Karpas-422 (cell line): ENCODE measurements at regions not wholly inside any gene's neighbourhood (a gene's known extent, or its start where the extent isn't known, plus 50 kb on each side); places are given as distances from the start of the nearest gene placed in this dataset.
A peak's percentile ranks its signal among the peaks of the same experiment; 100 is the strongest.

Experiments used
- DNase-seq: peaks from one replicate; pipeline ENCODE4 v3.0.0-alpha.2; 2015
- H2AFZ ChIP-seq: fragments of 200-600 bp; sonication (generic); 2 replicates; pipeline ENCODE4 v1.6.1; 2014; ENCODE audit warnings: antibody characterized with exemption, low read length, mixed read lengths
- H3K27ac ChIP-seq: fragments of 200-600 bp; sonication (generic); 2 replicates; pipeline ENCODE4 v1.5.1; 2014; ENCODE audit warnings: mild to moderate bottlenecking, low read length, moderate library complexity
- H3K27me3 ChIP-seq: fragments of 200-600 bp; sonication (generic); 2 replicates; pipeline ENCODE4 v1.6.1; 2014; ENCODE audit warnings: low read length, mixed read lengths
- H3K36me3 ChIP-seq: fragments of 200-600 bp; sonication (generic); 2 replicates; pipeline ENCODE4 v1.6.1; 2014; ENCODE audit warnings: low read length, mixed read lengths; ENCODE audit not compliant: insufficient read depth
- H3K4me1 ChIP-seq: fragments of 200-600 bp; sonication (generic); 2 replicates; pipeline ENCODE4 v1.6.1; 2014; ENCODE audit warnings: mild to moderate bottlenecking, low read length, mixed read lengths
- H3K4me2 ChIP-seq: fragments of 200-600 bp; sonication (generic); 2 replicates; pipeline ENCODE4 v1.6.1; 2014; ENCODE audit warnings: low read length, low read depth, mild to moderate bottlenecking; ENCODE audit not compliant: poor library complexity, severe bottlenecking
- H3K4me3 ChIP-seq: fragments of 200-600 bp; sonication (generic); 2 replicates; pipeline ENCODE4 v1.5.1; 2014; ENCODE audit warnings: mild to moderate bottlenecking, antibody characterized with exemption, low read length, mixed read lengths
- H3K79me2 ChIP-seq: fragments of 200-600 bp; sonication (generic); 2 replicates; pipeline ENCODE4 v1.6.1; 2014; ENCODE audit warnings: mild to moderate bottlenecking, low read length, mixed read lengths
- H3K9ac ChIP-seq: fragments of 200-600 bp; sonication (generic); 2 replicates; pipeline ENCODE4 v1.6.0; 2014; ENCODE audit warnings: low read length
- H3K9me2 ChIP-seq: fragments of 200-600 bp; sonication (generic), shearing (Covaris generic); replicated peaks from 2 replicates; pipeline ENCODE4 v1.6.0; 2014; ENCODE audit warnings: mild to moderate bottlenecking, low read length, moderate library complexity; ENCODE audit not compliant: insufficient read depth
- H3K9me3 ChIP-seq: fragments of 300-700, 200-600 bp; sonication (generic); 2 replicates; pipeline ENCODE4 v1.6.1; 2014; ENCODE audit warnings: low read length, mixed read lengths
- H4K20me1 ChIP-seq: fragments of 200-600 bp; sonication (generic); 2 replicates; pipeline ENCODE4 v1.6.1; 2014; ENCODE audit warnings: mild to moderate bottlenecking, antibody characterized with exemption, low read length, low read depth; ENCODE audit not compliant: insufficient read depth

DNA sequence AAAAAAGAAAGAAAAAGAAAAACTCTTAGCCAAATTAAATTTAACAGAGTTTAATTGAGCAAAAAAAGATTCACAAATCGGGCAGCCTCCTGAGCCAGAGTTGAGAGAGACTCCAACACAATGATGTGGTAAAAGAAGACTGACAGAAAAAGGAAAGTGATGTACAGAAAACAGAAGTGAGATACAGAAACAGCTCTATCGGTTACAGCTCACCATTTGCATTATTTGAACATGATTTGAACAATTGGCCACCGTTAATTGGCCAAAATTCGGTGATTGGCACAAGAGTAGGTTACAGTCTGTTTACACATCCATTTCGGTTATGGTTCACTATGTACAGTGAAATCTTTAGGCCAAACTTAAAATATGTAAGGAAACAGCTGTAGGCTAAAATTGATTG lies 117.7 kb downstream of the SPTSSA start:
- no peaks in the 10 kb centered on the region for H3K79me2 ChIP-seq
- no peaks in the 10 kb centered on the region for H3K9me3 ChIP-seq
- H4K20me1 ChIP-seq = no peaks in the 10 kb centered on the region
- no peak overlapping the region for H3K4me2 ChIP-seq
- DNase-seq = no peak
- H3K4me1 ChIP-seq = no peaks in the 10 kb centered on the region
- no peaks in the 10 kb centered on the region for H3K9me2 ChIP-seq
- H3K9ac ChIP-seq = no peak overlapping the region
- H3K4me3 ChIP-seq = no peak overlapping the region
- H3K27ac ChIP-seq = no peak overlapping the region
- H2AFZ ChIP-seq = no peak overlapping the region
- H3K27me3 ChIP-seq = no peaks in the 10 kb centered on the region
- no peaks in the 10 kb centered on the region for H3K36me3 ChIP-seq

DNA sequence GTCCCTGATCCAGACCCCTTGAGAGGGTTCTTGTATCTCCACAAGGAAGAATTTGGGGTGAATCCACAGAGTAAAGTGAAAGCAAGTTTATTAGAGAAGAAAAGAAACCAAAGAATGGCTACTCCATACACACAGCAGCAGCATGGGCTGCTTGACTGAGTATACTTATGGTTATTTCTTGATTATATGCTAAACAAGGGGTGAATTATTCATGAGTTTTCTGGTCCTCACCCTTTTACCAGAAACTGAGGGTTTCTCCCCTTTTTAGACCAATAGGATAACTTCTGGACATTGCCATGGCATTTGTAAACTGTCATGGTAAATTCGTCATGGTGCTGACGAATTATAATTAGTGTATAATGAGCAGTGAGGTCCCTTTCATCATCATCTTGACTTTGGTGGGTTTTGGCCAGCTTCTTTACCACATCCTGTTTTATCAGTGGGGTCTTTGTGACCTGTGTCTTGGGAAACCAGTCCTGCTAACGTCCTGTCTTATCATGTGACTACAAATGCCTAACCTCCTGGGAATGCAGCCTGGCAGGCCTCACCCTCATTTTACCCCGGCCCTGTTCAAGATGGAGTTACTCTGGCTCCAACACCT lies 121.9 kb downstream of the SPTSSA start:
- H3K9me3 ChIP-seq = no peaks in the 10 kb centered on the region
- H3K79me2 ChIP-seq = no peaks in the 10 kb centered on the region
- H3K4me2 ChIP-seq = no peak overlapping the region
- H3K27me3 ChIP-seq = no peaks in the 10 kb centered on the region
- H2AFZ ChIP-seq = no peak overlapping the region
- no peaks in the 10 kb centered on the region for H4K20me1 ChIP-seq
- H3K27ac ChIP-seq = no peak overlapping the region
- no peak for DNase-seq
- no peaks in the 10 kb centered on the region for H3K9me2 ChIP-seq
- no peak overlapping the region for H3K9ac ChIP-seq
- peaks cover 10% of the 10 kb centered on the region for H3K4me1 ChIP-seq
- H3K4me3 ChIP-seq = no peak overlapping the region
- no peaks in the 10 kb centered on the region for H3K36me3 ChIP-seq

DNA sequence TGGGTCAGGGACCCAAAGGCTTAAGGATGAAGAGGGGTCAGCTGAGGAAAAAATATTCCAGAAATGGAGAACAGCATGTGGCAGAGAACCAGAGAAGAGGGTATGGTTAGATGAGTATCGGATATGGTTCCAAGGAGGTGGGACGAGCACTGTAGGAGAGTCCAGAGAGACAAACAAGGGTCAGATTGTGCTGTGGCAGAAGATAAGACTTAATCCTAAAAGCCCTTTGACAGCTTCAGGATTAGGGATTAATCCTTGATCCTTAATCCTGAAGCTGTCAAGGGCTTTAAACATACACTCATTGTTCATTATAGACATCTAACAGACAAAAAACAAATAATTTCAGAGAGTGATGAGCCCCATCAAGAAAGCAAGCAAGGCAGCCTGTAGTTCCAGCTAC lies 124.0 kb downstream of the SPTSSA start:
- Histone ChIP-seq H3K36me3 (no peaks in the 10 kb centered on the region), H3K79me2 (no peaks in the 10 kb centered on the region), H3K4me3 (no peak overlapping the region), H3K9me2 (no peaks in the 10 kb centered on the region), H3K4me2 (no peak overlapping the region), H3K27me3 (no peaks in the 10 kb centered on the region), H2AFZ (no peak overlapping the region), H3K9ac (no peak overlapping the region), H3K27ac (no peak overlapping the region), H4K20me1 (no peaks in the 10 kb centered on the region), H3K9me3 (no peaks in the 10 kb centered on the region), H3K4me1 (peaks cover 10% of the 10 kb centered on the region)
- no peak for DNase-seq

DNA sequence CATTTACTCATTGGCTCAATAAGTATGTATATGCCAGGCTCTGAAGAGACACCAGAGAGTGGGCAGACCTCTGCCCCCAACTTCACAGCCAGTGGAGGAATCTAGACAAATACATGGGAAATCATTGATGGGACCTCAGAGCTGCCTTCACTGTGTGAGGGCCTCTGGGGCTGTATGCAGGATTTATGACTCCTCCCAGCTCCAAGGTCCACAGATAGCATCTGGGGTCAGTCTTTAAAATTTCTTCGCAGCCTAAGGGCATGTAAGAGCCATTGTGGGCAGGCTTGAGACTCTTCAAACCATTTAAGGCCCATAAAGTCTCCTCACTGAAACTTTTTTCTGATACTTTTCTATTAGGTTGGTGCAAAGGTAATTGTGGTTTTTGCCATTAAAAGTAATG lies 125.5 kb downstream of the SPTSSA start:
- no peaks in the 10 kb centered on the region for H3K79me2 ChIP-seq
- H2AFZ ChIP-seq = no peak overlapping the region
- no peak overlapping the region for H3K4me2 ChIP-seq
- no peaks in the 10 kb centered on the region for H3K9me3 ChIP-seq
- no peaks in the 10 kb centered on the region for H3K36me3 ChIP-seq
- peaks cover 22% of the 10 kb centered on the region for H3K4me1 ChIP-seq
- H3K4me3 ChIP-seq = no peak overlapping the region
- H4K20me1 ChIP-seq = no peaks in the 10 kb centered on the region
- H3K9ac ChIP-seq = no peak overlapping the region
- H3K27ac ChIP-seq = no peak overlapping the region
- H3K27me3 ChIP-seq = no peaks in the 10 kb centered on the region
- DNase-seq = no peak
- no peaks in the 10 kb centered on the region for H3K9me2 ChIP-seq

DNA sequence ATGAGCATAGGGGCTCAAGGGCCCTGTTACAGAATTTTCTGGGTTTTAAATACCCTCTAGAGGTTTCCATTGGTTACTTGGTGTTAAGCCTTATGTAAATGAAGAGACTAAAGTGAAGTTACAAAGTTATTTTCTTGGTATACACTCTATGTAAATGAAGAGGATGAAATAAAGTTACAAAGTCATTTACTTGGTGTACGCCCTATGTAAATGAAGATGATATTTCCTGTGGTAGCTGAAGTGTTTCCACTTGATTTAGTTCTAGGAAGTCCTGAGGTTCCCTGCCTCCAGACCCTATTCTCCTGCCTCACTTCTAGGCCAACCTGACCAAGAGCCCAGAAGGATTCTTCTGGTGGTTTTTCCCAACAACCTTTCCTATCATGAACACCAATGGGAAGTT lies 126.1 kb downstream of the SPTSSA start:
- Histone ChIP-seq H3K9me2 (no peaks in the 10 kb centered on the region), H3K27ac (no peak overlapping the region), H3K36me3 (no peaks in the 10 kb centered on the region), H3K4me1 (peaks cover 22% of the 10 kb centered on the region), H4K20me1 (no peaks in the 10 kb centered on the region), H3K9me3 (no peaks in the 10 kb centered on the region), H3K27me3 (no peaks in the 10 kb centered on the region), H3K9ac (no peak overlapping the region), H2AFZ (0 out of 2 replicates have a peak overlapping the region, but pooled peaks have one; percentile 9), H3K79me2 (no peaks in the 10 kb centered on the region), H3K4me3 (no peak overlapping the region), H3K4me2 (no peak overlapping the region)
- no peak for DNase-seq

DNA sequence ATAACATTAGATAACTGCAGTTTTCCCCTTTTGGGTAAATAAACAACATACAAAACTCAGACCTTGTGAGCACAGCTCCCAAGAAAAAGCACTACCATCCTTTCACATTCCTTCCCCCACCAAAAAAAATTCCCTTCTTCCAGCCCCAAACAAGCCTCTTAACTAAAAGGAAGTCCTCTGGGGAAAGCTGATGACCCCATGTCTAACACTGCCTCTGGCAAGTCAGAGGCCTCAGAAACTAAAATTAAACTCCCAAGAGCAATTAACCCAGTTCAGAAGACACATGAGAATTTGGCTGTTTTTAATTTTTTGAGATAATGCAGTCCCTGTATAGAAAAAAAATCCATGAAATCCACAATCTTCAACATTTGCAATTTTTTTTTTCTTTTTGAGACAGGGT lies 127.7 kb downstream of the SPTSSA start:
- Histone ChIP-seq H3K4me3 (no peak overlapping the region), H3K4me1 (peaks cover 22% of the 10 kb centered on the region), H3K4me2 (no peak overlapping the region), H3K79me2 (no peaks in the 10 kb centered on the region), H3K27me3 (no peaks in the 10 kb centered on the region), H3K9ac (no peak overlapping the region), H3K36me3 (no peaks in the 10 kb centered on the region), H3K27ac (no peak overlapping the region), H4K20me1 (no peaks in the 10 kb centered on the region), H3K9me2 (no peaks in the 10 kb centered on the region), H2AFZ (no peak overlapping the region), H3K9me3 (no peaks in the 10 kb centered on the region)
- DNase-seq = no peak

DNA sequence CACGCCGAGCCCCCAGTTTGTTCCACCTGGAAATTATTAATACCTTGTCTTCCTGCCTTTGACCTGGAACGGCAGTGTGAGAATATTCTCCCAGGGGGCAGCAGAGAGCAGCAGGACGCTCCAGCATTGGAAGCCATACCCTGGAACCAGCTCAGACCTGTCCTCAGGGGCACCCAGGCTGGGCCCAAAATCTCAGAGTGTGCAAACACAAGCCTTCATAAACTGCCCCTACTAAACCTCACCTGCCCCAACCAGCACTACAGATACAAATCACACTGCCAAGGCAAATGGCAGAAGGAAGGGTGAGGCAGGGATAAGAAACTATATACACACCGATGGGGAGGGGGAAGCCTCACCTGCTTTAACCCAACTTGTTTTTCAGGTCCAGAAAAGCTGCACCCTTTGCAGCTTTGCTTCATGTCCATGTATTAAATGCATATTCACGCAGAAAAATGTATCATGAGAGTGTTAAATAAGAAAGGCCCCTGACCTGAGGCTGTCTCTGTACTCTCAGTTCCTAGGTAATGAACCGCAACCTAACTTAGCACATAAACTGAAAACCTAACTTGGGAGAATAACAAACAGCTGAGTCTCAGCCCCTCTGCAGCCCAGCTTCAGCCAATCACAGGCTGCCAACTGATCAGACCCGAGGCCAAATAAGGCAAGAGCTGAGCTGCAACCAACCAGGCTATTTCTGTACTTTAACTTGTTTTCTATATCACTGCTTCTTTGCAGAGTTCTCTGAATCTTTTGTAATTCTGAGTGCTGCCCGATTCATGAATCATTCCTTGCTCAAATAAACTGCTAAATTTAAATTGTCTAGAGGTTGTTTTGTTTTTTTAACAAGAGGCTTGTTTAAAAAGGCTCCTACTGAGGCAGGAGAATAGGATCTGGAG lies 130.1 kb downstream of the SPTSSA start:
- H3K36me3 ChIP-seq = no peaks in the 10 kb centered on the region
- H3K27me3 ChIP-seq = no peaks in the 10 kb centered on the region
- H3K9me3 ChIP-seq = no peaks in the 10 kb centered on the region
- DNase-seq = peak; percentile 90
- no peaks in the 10 kb centered on the region for H3K79me2 ChIP-seq
- no peaks in the 10 kb centered on the region for H4K20me1 ChIP-seq
- peaks cover 22% of the 10 kb centered on the region for H3K4me1 ChIP-seq
- peak overlapping the region; percentile 51 for H2AFZ ChIP-seq
- peak overlapping the region; percentile 40 for H3K4me2 ChIP-seq
- H3K9ac ChIP-seq = peak overlapping the region; percentile 8
- H3K4me3 ChIP-seq = peak overlapping the region; percentile 4; the same call in 1 of the 2 replicates
- H3K27ac ChIP-seq = no peak overlapping the region
- H3K9me2 ChIP-seq = no peaks in the 10 kb centered on the region

DNA sequence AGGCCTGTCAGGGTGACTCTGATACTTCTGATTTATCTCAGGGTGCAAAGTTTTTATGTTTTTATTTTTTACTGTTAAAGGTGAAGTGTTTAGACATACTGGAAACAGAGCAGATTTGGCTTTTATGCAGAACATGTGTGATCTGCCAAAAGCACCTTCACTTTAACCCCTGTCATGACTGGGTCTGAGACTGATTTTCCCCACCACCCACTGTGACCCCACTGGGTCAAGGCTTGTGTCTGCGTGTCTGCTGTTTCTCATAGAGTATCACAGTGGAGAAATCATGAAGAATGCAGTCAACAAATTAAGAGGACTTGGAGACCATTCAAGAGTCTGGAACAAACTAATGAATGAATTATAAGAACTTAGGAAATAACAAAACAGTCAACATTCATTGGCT lies 131.2 kb downstream of the SPTSSA start:
- no peaks in the 10 kb centered on the region for H4K20me1 ChIP-seq
- no peak overlapping the region for H2AFZ ChIP-seq

More for the DNA sequence above, 131.2 kb downstream of the SPTSSA start:
- H3K9ac ChIP-seq = no peak overlapping the region
- no peaks in the 10 kb centered on the region for H3K27me3 ChIP-seq
- H3K9me2 ChIP-seq = no peaks in the 10 kb centered on the region
- H3K27ac ChIP-seq = no peak overlapping the region
- H3K4me3 ChIP-seq = no peak overlapping the region
- no peak overlapping the region for H3K4me2 ChIP-seq
- H3K79me2 ChIP-seq = no peaks in the 10 kb centered on the region
- no peaks in the 10 kb centered on the region for H3K36me3 ChIP-seq
- no peak for DNase-seq
- no peaks in the 10 kb centered on the region for H3K9me3 ChIP-seq
- H3K4me1 ChIP-seq = peaks cover 17% of the 10 kb centered on the region
